IMR-90 (cell line): ENCODE measurements at regions not wholly inside any gene's neighbourhood (a gene's known extent, or its start where the extent isn't known, plus 50 kb on each side); places are given as distances from the start of the nearest gene placed in this dataset.

Experiments used
- CEBPB ChIP-seq: IDR thresholded peaks from 2 replicates; pipeline ENCODE4 v1.6.1; 2012; ENCODE audit warnings: low read depth, low read length, improper control_type of control experiment
- ELK1 ChIP-seq: fragments of 150-350 bp; IDR thresholded peaks from 2 replicates; pipeline ENCODE4 v1.6.1; 2016; ENCODE audit warnings: low read depth, mild to moderate bottlenecking, low read length, moderate library complexity, borderline replicate concordance
- FOS ChIP-seq: fragments of 150-350 bp; IDR thresholded peaks from 2 replicates; pipeline ENCODE4 v1.6.1; 2016; ENCODE audit warnings: low read depth, low read length
- MAFK ChIP-seq: IDR thresholded peaks from 2 replicates; pipeline ENCODE4 v1.6.1; 2012; ENCODE audit warnings: low read depth, low read length, improper control_type of control experiment
- MXI1 ChIP-seq: IDR thresholded peaks from 2 replicates; pipeline ENCODE4 v1.6.1; 2012; ENCODE audit warnings: low read depth, mild to moderate bottlenecking, low read length, moderate library complexity, borderline replicate concordance
- NFE2L2 ChIP-seq: fragments of 150-350 bp; IDR thresholded peaks from 2 replicates; pipeline ENCODE4 v1.6.1; 2016; ENCODE audit warnings: low read depth, mild to moderate bottlenecking, low read length
- POLR2A ChIP-seq: IDR thresholded peaks from 2 replicates; pipeline ENCODE4 v1.6.1; 2012; ENCODE audit warnings: mild to moderate bottlenecking, low read depth, low read length
- RAD21 ChIP-seq: IDR thresholded peaks from 2 replicates; pipeline ENCODE4 v1.6.1; 2012; ENCODE audit warnings: low read length, improper control_type of control experiment
- RCOR1 ChIP-seq: IDR thresholded peaks from 2 replicates; pipeline ENCODE4 v1.6.1; 2012; ENCODE audit warnings: mild to moderate bottlenecking, low read length, improper control_type of control experiment; ENCODE audit not compliant: insufficient replicate concordance
- RFX5 ChIP-seq: IDR thresholded peaks from 2 replicates; pipeline ENCODE4 v1.8.0; 2012; ENCODE audit warnings: low read depth, mild to moderate bottlenecking, low read length, moderate library complexity
- SMC3 ChIP-seq: fragments of 150-350 bp; IDR thresholded peaks from 2 replicates; pipeline ENCODE4 v1.6.1; 2016; ENCODE audit warnings: low read depth, mild to moderate bottlenecking, antibody characterized with exemption, low read length, moderate library complexity
- TF ChIP-seq, protein P1 (sequence below): conservative IDR thresholded peaks from 2 replicates; pipeline ENCODE4 v1.5.1; 2012; ENCODE audit warnings: mild to moderate bottlenecking, low read depth, low read length, improper control_type of control experiment

- no peak for TF ChIP-seq RFX5
- no peak for TF ChIP-seq MXI1
- TF ChIP-seq, protein P1, sequence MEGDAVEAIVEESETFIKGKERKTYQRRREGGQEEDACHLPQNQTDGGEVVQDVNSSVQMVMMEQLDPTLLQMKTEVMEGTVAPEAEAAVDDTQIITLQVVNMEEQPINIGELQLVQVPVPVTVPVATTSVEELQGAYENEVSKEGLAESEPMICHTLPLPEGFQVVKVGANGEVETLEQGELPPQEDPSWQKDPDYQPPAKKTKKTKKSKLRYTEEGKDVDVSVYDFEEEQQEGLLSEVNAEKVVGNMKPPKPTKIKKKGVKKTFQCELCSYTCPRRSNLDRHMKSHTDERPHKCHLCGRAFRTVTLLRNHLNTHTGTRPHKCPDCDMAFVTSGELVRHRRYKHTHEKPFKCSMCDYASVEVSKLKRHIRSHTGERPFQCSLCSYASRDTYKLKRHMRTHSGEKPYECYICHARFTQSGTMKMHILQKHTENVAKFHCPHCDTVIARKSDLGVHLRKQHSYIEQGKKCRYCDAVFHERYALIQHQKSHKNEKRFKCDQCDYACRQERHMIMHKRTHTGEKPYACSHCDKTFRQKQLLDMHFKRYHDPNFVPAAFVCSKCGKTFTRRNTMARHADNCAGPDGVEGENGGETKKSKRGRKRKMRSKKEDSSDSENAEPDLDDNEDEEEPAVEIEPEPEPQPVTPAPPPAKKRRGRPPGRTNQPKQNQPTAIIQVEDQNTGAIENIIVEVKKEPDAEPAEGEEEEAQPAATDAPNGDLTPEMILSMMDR = no peak
- no peak for TF ChIP-seq CEBPB
- TF ChIP-seq POLR2A = no peak
- no peak for TF ChIP-seq MAFK
- TF ChIP-seq NFE2L2 = no peak
- no peak for TF ChIP-seq RCOR1
- no peak for TF ChIP-seq RAD21
- no peak for TF ChIP-seq SMC3
- TF ChIP-seq ELK1 = no peak
- TF ChIP-seq FOS = no peak
Measured at GRCh38 chr5:56356121-56356835, 123.1 kb upstream of the ANKRD55 start.
